AG04449 (cell line): ENCODE measurements at regions not wholly inside any gene's neighbourhood (a gene's known extent, or its start where the extent isn't known, plus 50 kb on each side); places are given as distances from the start of the nearest gene placed in this dataset.

Experiments
- CTCF ChIA-PET: fragments of 350-600 bp; formaldehyde crosslinking; extraction: SDS; loops from one replicate; lab custom pipeline; 2021; ENCODE audit warnings: antibody characterized with exemption; lab: Yijun Ruan, JAX
- POLR2A ChIA-PET: fragments of 400-600, 350-600 bp; formaldehyde crosslinking; extraction: SDS; loops from one replicate; lab custom pipeline; 2020; ENCODE audit warnings: antibody characterized with exemption, inconsistent platforms; lab: Yijun Ruan, JAX
- DNase-seq: peaks from one replicate; pipeline ENCODE4 v3.0.0-alpha.2; 2010; ENCODE audit warnings: low read depth, low spot score
- H3K4me3 ChIP-seq: 2 replicates; pipeline ENCODE4 v1.5.1; 2011; ENCODE audit warnings: low read depth, mild to moderate bottlenecking, control low read depth, low read length
- CTCF ChIP-seq: IDR thresholded peaks from one replicate; pipeline ENCODE4 v1.5.1; 2011; ENCODE audit warnings: mild to moderate bottlenecking, moderate library complexity, low read length, control low read depth, inconsistent platforms; ENCODE audit not compliant: insufficient read depth; ENCODE audit errors: missing control alignments

- ChIA-PET POLR2A (no interaction called here), CTCF (no interaction called here)
- H3K4me3 ChIP-seq, result no peak overlapping the region
- DNase-seq, result no peak
- no peak for TF ChIP-seq CTCF
Measured at GRCh38 chr6:151154418-151154817, 85.3 kb upstream of the AKAP12 start.

- ChIA-PET POLR2A (no interaction called here), CTCF (no interaction called here)
- TF ChIP-seq CTCF, result no peak
- DNase-seq, result no peak
- H3K4me3 ChIP-seq, result no peak overlapping the region
Measured at GRCh38 chr6:151155095-151155494, 84.7 kb upstream of the AKAP12 start.

- DNase-seq, result no peak
- CTCF ChIA-PET, result interaction anchor here (1.3 kb wide), 1 partner anchor 163 kb away, joined by 3 read pairs; no protein-coding TSS in a partner anchor
- TF ChIP-seq CTCF, result no peak
- no peak overlapping the region for H3K4me3 ChIP-seq
- POLR2A ChIA-PET, result no interaction called here
Measured at GRCh38 chr6:151160929-151161757, 78.6 kb upstream of the AKAP12 start.

- POLR2A ChIA-PET, result no interaction called here
- no peak for TF ChIP-seq CTCF
- H3K4me3 ChIP-seq, result no peak overlapping the region
- CTCF ChIA-PET, result interaction anchor here (1.0 kb wide), 1 partner anchor 160 kb away, joined by 3 read pairs; no protein-coding TSS in a partner anchor
- DNase-seq, result no peak
Measured at GRCh38 chr6:151164383-151164782, 75.4 kb upstream of the AKAP12 start.

GRCh38 chr6:151166180-151166579, 73.6 kb upstream of the AKAP12 start:
- no peak for DNase-seq
- ChIA-PET CTCF (no interaction called here), POLR2A (no interaction called here)
- no peak for TF ChIP-seq CTCF
- no peak overlapping the region for H3K4me3 ChIP-seq

GRCh38 chr6:151167034-151167433, 72.7 kb upstream of the AKAP12 start:
- no peak for DNase-seq
- TF ChIP-seq CTCF, result no peak
- ChIA-PET POLR2A (no interaction called here), CTCF (no interaction called here)
- H3K4me3 ChIP-seq, result no peak overlapping the region
